NOMO-1 treated with DMSO at 0.1 percent for 48 hours (cell line): ENCODE measurements at regions not wholly inside any gene's neighbourhood (a gene's known extent, or its start where the extent isn't known, plus 50 kb on each side); places are given as distances from the start of the nearest gene placed in this dataset.

Experiments used
- DNase-seq: peaks from one replicate; lab custom pipeline; 2025; ENCODE audit not compliant: unreplicated experiment; lab: John Stamatoyannopoulos, UW

DNA sequence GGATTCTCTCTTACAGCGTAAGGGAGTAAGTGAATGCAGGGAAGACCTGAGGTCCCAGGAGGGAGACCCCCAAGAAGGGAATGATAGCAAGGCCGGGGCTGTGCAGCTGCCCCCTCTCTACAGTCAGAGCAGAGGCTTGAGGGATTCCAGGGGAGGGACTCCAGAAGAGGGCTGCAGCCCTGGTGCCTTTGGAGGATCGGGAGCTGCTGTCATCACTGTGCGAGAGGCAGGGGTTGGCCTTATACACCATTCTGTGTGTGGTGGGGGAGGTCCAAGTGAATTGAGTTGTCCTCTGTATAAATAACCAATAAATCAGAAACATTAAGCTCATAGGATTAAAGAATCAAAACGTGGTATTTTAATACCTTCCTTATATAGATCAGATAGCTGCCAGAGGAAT lies 114.9 kb downstream of the GLI2 start:
- DNase-seq = no peak

DNA sequence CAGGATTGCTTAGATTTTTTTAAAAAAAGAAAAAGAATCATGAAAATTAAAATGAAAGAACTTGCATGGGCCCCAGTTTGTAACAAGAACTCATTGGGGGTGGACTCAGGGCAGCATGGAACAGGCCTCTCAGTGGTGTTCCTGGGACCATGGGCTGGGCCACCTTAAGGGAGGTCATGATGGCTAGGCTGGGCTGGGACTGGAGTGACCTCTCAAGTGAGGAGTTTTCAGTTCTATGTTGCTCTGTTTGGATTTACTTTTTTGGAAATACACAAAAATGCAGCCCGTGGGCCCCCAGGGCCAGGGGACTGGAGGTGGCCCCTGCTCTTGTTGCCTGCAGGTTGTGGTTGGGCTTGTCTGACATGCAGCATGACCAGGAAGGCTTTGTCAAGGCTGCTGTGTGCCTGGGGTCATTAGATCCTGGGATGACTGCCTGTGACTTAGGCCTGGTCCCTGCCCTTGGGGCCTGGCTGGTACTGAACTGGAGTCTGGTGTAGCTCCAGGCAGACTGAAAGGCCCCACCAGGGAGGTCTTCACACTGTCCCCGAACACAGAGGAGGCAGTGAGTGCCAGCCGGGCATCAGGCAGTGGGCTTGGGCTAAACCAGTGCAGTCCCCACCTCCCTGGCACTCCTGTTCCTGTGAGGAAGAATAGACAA lies 115.6 kb downstream of the GLI2 start:
- no peak for DNase-seq

DNA sequence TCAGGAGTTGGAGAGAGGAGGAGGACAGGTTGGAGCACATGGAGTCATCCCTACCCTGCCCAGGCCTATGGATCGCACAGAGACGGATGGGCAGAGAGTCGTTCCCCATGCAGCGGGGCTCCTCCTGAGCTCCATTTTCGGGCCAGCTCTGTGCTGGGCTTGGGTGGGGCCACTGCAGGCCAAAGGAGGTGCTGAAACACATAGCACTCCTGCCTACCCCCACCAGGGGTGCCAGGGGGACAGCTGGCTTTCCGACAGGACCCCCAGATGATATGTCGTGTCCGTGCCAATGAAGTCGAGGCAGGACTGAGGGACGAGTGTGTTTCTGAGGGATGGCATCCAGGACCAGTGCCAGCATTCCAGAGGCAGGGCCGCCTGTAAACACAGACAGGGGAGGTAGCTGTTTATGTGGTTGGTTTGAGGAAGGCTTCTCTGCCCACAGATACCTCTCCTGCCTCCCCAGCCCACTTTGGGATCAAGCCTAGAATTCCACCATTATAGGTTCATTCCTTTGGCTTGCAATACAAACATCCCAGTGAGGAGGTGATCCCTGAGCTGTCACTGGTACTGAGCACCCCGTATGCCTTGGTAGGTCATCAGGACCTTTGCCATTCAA lies 116.6 kb downstream of the GLI2 start:
- no peak for DNase-seq

DNA sequence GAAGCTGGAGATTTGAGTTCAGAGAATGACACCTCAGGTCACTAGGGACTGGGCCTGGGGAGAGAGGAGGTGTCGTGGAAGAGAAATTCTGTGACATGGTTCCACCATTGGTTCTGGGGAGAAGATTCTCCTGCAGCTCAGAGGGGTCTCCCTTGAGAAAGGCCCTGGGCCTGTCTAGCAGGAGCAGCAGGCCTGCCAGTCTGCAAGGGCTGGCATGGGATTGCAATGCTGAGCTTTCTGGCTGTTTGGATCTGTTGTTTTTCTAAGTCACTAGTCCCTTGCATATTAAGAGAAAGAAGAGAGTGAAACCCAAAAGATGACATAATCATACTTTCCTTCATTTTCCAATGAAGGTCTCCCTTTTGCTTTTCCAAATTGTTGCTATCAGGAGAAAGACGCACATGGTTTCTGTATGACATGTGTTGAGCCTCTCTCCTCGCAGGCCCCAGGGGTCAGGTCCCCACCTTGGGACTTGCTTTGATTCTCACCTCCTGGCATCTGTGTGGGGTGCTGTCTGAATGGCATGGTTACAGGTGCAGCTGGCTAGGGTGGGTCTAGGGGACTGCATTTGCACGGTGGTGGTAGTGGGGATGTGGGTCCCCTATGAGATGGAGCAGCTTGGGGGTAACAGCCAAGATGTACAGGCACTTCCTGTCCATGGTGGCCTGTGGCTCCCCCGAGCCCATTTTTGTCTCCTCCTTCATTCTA lies 117.8 kb downstream of the GLI2 start:
- no peak for DNase-seq

DNA sequence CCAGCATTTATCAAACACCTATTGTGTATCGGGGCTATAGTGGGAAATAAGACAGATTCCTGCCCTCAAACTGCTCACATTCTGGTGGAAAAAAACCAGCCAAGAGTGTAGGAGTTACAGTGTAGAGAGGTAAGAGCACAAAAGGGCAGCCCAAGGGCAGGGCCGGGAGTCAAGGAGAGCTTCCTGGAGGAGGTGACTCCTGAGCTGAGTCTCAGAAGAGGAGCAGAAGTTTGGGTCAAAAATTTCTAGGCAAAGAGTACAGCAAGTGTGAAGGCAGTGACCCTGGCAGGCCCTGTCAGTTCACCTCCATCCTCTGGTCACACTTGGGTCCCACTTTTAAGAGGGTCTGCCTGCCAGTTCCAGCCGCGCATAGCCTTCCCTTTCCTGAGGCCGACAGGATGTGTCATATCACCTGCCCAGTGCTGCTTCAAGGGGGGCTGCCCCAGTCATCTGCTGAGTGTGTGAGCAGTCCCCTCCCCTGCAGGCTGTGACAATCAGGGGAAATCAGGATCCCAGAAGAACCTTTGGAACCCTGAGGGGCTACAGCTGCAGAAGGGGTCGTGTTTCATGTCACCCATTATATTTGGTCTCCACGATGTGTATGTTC lies 118.4 kb downstream of the GLI2 start:
- no peak for DNase-seq

DNA sequence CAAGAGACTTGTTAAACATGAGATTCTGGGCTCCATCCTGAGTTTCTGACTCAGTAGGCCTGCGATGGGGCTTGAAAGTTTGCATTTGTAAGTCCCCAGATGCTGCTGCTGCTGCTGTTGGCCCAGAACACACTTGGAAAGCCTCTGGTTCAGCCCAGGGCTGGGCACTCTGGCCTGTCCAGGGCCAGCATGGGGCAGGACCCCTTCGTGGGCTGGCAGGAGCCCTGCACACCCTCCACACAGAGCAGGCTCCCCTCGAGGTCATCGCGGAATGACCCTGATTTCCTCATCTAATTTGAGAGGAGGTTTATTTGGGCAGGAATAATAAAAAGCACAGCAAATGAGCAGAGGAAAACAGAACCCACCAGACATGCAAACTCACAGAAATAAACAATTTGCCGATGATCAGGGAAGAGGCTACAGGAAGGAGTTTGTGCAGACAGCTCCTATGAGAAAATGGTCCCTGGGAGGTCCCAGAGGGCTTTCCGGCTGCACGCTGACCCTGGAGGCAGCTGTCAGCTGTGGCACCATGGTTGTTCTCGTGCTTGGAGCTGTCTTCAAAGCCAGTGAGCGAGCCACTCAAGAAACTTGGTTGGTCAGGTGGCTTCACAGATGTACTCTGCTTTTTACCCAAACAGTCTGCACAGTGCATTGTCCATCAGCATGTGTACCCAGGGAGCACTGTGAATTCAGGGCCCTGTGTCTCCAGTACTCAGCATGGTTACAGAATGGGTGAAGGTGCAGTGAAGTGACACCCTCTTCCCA lies 119.3 kb downstream of the GLI2 start:
- no peak for DNase-seq

DNA sequence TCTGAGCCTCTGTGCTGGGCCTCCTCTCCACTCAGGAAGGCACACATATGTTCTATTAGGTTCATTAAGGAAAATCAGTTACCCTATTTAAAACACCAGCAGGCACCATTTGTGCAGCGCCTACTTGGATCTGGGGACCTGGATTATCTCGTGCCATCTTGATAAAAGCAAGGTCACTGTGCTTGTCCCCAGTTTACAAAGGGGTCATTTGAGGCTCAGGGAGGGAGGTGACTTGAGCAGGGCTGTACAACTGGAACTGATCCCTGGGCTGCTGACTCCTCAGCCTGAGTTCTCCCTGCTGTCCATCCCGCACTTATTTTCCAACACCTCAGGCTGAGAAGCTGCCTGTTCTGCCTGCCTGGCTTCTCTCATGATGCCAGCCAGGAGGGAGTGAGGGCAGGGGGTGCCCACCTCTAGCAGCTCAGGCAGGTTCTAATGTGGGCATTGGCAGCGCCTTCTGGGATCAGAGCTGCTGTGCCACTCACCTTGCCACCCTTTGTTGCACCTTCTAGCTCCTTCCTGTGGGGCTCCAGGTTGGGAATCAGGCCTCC lies 120.3 kb downstream of the GLI2 start:
- no peak for DNase-seq

DNA sequence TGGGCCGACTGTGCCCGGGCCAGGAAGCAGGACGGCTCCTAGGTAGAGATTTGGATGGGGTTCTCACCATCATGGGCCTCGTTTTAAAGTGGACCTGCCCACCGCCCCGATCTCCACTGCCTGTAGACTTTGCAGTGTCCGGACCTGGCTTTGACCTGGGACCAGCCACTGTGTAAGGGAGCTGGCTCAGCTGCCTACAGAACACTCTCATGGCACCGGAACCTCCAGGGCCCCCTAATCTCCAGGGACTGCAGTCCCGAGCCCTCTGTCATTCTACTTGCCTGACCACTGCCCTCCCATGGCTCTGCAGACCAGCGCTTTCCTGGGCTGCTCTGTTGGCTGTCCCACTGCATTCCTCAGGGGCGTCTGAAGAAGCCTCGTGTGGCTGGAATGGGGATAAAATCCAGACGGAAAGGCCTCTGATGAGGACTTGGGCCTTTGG lies 120.8 kb downstream of the GLI2 start:
- no peak for DNase-seq

DNA sequence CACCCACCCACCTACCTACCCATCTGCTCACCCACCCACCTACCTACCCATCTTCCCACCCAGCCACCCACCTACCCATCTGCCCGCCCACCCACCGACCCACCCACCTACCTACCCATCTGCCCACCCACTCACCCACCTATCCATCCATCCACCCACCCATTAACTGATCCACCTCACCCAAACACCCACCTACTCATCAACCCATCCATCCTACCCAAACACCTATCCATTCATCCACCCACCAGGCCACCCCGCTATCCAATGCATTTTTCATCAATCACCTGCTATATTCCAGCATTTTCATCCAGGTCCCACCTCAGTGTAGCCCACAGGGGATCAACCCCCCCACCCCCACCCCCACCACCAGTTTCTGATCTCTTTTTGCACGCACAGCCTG lies 121.8 kb downstream of the GLI2 start:
- no peak for DNase-seq

DNA sequence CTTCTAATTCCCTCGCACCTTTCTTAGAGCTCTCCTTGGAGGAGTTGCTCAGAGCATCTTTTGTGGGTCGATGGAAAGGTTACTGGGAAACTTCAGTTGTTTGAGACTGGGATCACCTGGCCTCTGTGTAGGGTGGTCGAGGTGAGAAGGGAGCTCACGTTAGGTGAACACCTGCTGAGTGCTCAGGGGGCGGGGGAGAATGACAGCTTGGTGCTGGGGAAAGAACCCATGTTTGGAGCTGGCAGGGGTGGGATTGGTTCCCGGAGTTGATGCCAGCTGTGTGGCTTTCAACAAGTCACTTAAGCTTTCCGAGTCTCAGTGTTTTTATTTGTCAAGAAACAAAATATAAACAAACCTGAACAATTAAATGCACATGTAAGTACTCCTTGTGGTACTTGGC lies 122.3 kb downstream of the GLI2 start:
- no peak for DNase-seq

DNA sequence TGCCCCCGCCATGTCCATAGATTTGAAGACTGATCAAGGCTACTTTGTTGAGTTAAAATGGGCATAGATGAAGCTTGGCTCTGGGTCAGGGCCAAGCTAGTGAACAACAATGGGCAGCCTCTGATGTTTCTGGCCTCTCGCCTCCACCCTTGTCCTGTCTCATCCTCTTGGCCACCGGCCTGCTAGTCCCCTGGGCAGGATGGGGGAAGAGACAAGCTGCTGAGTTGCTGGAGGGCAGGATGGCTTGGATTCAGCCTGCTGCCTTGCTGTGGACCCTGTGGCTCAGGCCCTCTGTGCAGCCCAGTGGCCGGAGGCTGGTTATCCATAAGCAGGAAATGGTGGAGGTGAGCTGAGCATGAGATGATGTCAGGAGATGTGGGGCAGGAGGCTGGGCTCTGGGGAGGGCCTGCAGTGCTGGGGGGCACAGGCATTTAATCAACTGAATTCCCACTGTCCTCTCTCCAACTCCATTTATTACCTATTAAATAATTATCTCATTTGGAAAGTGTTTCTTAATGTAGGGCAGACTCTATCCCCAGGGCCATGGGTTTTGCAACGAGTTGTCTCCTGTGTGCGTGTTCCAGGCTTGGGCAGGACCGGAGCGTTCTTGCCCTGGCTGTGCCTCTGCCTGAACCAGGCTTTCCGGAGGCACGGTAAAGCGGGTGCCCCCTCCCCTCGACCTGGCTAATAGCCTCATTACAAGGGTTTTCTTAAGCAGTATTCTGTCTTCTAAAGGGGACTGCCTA lies 122.9 kb downstream of the GLI2 start:
- no peak for DNase-seq

DNA sequence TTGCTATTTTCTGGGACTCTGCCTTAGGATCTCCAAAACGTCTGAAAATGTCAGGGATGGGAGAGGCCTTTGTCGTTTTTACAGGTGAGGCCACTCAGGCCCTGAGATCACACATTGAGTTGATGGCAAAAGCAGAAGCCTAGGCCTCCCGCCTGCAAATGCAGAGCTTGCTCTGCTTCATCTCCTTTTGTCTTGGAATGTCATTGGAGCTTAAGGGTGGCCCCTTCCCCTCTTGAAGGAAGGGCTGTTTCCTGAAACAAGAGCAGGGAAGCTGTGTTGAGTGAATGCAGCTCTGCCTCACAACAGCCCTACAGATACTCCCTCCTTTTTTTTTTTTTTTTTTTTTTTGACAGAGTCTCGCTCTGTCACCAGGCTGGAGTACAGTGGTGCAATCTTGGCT lies 123.5 kb downstream of the GLI2 start:
- no peak for DNase-seq

DNA sequence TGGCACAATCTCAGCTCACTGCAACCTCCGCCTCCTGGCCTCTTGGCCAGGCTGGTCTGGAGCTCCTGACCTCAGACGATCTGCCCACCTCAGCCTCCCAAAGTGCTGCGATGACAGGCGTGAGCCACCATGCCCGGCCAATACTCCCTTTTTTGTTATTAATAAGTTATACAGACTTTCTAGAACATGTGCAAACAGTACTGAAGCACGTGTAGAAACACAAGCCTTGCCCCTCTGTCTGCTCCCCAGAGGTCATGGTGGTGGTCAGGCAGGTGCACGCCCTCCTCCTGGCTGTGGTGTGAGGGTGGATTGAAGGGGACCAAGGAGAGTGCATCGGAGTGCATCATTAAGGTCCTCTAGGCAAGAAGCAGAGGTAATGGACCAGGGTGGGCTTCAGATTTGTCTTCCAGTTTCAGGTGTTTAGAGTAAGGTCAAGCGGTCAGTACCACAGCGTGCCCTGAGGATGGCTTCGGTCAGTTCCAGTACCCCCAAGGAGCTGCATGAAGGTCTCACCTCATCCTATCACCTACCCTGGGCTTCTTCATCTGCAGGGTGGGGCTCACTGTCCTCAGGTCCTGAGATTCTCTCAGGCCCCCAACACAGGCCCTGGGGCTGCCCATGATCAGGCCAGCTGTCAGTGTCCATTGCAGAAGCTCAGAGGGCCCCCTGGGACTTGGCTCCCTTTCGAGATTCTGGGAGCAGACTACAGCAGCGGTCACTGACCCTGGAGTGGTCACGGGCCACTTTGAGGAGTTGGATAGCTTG lies 124.3 kb downstream of the GLI2 start:
- DNase-seq = no peak

DNA sequence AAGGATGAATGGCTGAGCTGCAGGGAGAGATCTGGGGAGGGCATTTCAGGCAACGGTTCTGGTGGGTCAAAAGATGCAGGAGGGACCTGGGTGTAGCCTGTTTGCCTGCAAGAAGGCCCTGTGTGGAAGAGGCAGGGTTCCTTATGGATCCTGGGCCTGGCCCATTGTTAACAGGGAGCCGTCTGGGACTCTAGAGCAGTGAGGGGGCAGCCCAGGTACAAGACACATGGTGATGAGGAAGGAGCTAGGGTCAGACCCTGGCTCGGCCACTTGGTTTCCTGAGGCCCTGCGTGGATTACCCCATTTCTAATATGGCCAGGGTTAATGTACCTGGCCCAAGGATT lies 124.9 kb downstream of the GLI2 start:
- no peak for DNase-seq

DNA sequence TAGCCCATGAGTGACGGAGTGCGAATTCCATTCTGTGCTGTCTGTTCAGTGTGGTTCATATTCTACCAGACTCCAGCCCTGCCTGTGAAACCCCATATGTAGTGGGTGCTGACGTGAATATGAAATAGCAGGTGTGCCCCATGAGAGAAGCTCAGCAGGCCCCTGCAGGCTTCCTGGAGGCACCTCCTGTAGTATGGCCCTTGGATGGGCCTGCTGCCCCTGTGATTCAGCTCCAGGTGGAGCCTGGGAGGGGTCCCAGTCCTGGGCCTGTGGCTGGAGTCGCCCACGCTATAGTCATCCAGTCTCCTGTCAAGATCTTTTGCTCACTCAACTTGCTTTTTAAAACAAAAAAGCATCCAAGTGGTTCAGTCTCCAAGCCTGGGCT lies 125.5 kb downstream of the GLI2 start:
- no peak for DNase-seq

DNA sequence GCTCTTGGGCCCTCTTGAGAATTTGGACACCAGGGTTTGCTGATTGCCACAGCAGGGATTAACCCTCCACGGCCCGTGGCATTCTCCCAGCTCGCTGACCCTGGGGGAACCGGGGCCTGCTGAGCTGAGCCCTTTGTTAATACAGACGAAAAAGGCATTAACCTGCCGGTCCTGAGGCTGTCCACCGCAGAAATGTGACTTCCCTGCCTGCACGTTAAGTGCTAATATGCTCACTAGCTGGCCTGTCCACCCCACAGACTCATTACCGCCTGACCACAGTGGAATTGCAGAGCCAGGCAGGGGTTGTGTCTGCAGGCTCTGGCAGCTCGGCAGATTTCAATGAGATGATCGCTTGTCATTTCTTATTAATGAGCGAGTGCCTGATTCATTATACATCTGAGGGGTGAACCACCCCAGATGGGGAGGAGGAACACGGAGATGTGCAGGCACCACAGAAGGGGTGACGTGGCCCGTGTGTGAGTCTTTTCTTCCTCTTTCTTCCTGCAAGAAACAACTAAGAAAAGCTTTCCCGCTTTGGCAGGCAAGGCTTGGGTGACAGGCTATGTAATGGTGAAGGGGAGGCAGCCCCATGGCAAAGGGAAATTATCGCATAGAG lies 126.0 kb downstream of the GLI2 start:
- peak; percentile 1 for DNase-seq

DNA sequence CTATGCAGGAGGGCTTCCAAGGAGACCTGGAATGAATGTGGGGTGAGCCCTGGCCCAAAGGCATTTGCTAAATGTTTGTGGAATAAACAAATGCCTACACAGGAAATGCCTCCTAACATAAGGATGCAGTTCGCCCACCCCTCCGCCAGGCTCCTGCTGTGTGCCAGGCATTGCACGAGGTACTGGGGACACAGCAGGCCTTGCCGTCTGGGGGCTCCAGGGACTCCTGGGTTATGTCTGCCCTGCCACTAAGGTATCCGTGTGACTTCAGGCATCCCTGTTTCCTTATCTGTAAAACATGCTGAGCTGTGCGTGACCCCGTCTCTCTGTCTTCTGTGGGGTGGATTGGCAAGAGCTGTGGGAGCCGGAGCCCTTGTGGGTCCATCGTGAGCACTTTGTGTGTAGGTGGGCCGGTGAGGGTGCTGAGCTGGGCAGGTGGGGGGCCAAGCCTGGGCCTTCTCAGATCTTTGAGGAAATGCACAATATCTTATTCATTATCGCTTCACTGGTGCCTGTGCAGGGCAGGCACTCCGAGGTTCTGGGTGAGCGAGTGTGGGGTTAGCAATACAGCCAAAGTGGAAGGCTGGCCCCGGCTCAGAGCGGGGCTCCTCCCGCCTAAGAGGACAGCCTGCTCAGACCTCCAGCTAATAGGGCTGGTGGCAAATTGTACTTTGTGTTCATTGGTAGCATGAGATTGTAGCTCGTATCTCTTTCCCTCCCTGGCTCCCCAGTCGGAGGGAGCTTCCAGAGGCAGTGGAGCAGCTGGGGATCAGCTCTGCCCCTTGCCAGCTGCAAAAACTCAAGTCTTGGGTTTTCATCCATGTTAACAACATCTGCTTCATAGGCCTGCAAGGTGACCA lies 126.8 kb downstream of the GLI2 start:
- no peak for DNase-seq

DNA sequence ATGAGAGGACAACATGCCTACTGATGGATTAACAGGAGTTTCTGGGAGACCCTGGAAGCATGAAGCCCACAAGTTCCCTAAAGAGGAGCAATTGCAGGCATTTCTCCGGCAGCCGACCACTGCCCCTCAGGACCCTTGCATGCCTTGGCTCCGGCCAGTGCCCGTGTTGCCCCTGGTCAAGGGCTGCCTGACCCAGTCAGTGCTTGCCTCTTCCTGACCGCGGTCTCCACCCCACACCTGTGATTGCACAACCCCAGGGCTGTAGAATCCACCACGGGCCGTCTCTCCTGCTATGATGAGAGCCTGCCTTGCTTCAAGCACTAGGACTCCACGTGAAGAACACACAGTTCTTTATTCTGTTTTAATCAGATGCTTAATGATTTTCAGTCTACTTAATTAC lies 127.5 kb downstream of the GLI2 start:
- no peak for DNase-seq
